ENCODE measurements at regions not wholly inside any gene's neighbourhood (a gene's known extent, or its start where the extent isn't known, plus 50 kb on each side); places are given as distances from the start of the nearest gene placed in this dataset.
"Not testable (repeated sequence)": the region's sequence is repeated elsewhere in the genome, so short reads cannot be mapped to it uniquely, and the experiment has no call there.

GRCh38 chr7:97234494-97234893 is 117.0 kb downstream of the SDHAF3 start:
- FAIRE-seq; DNase-seq (ENCODE audit: insufficient read length): not testable (repeated sequence)

GRCh38 chr7:97246317-97246716 is 128.8 kb downstream of the SDHAF3 start:
- FAIRE-seq (no peak), DNase-seq (ENCODE audit: insufficient read length) (no peak)
- TF ChIP-seq POLR2AphosphoS5 (IDR thresholded peaks at IDR 0.05; ENCODE audit: low read depth, low read length), result no peak
- no peak for TF ChIP-seq POLR2A (IDR thresholded peaks at IDR 0.05; ENCODE audit: low read depth, low read length)
- no peak for TF ChIP-seq TAF1 (IDR thresholded peaks at IDR 0.05; ENCODE audit: borderline replicate concordance, low read depth, low read length)

GRCh38 chr7:97258187-97258586 is 140.7 kb downstream of the SDHAF3 start:
- not testable (repeated sequence) for FAIRE-seq; DNase-seq (ENCODE audit: insufficient read length)

- TF ChIP-seq POLR2AphosphoS5 (IDR thresholded peaks at IDR 0.05; ENCODE audit: low read depth, low read length), result no peak
- no peak for TF ChIP-seq TAF1 (IDR thresholded peaks at IDR 0.05; ENCODE audit: borderline replicate concordance, low read depth, low read length)
- no peak for TF ChIP-seq POLR2A (IDR thresholded peaks at IDR 0.05; ENCODE audit: low read depth, low read length)
- FAIRE-seq (no peak), DNase-seq (ENCODE audit: insufficient read length) (no peak)
These were observed 152.2 kb downstream of the SDHAF3 start for GRCh38 chr7:97269741-97270140.

GRCh38 chr7:97270280-97270679 is 152.8 kb downstream of the SDHAF3 start:
- no peak for DNase-seq (ENCODE audit: insufficient read length)
- no peak for FAIRE-seq
- no peak for TF ChIP-seq POLR2AphosphoS5 (IDR thresholded peaks at IDR 0.05; ENCODE audit: low read depth, low read length)
- no peak for TF ChIP-seq TAF1 (IDR thresholded peaks at IDR 0.05; ENCODE audit: borderline replicate concordance, low read depth, low read length)
- no peak for TF ChIP-seq POLR2A (IDR thresholded peaks at IDR 0.05; ENCODE audit: low read depth, low read length)

- DNase-seq (ENCODE audit: insufficient read length) (no peak), FAIRE-seq (no peak)
- no peak for TF ChIP-seq TAF1 (IDR thresholded peaks at IDR 0.05; ENCODE audit: borderline replicate concordance, low read depth, low read length)
- TF ChIP-seq POLR2AphosphoS5 (IDR thresholded peaks at IDR 0.05; ENCODE audit: low read depth, low read length), result no peak
- TF ChIP-seq POLR2A (IDR thresholded peaks at IDR 0.05; ENCODE audit: low read depth, low read length), result no peak
These were observed 154.1 kb downstream of the SDHAF3 start for GRCh38 chr7:97271619-97272018.

GRCh38 chr7:97272237-97272975 is 154.9 kb downstream of the SDHAF3 start:
- TF ChIP-seq POLR2AphosphoS5 (IDR thresholded peaks at IDR 0.05; ENCODE audit: low read depth, low read length), result no peak
- FAIRE-seq, result peak; percentile 9
- peak; percentile 11 for DNase-seq (ENCODE audit: insufficient read length)

- TF ChIP-seq TAF1 (IDR thresholded peaks at IDR 0.05; ENCODE audit: borderline replicate concordance, low read depth, low read length) (no peak), POLR2A (IDR thresholded peaks at IDR 0.05; ENCODE audit: low read depth, low read length) (no peak), POLR2AphosphoS5 (IDR thresholded peaks at IDR 0.05; ENCODE audit: low read depth, low read length) (no peak)
- DNase-seq (ENCODE audit: insufficient read length) (no peak), FAIRE-seq (no peak)
These were observed 158.0 kb downstream of the SDHAF3 start for GRCh38 chr7:97275475-97275874.

- no peak for FAIRE-seq
- TF ChIP-seq POLR2A (IDR thresholded peaks at IDR 0.05; ENCODE audit: low read depth, low read length) (no peak), POLR2AphosphoS5 (IDR thresholded peaks at IDR 0.05; ENCODE audit: low read depth, low read length) (no peak), TAF1 (IDR thresholded peaks at IDR 0.05; ENCODE audit: borderline replicate concordance, low read depth, low read length) (no peak)
- DNase-seq (ENCODE audit: insufficient read length), result no peak
These were observed 163.5 kb downstream of the SDHAF3 start for GRCh38 chr7:97280950-97281349.

- TF ChIP-seq POLR2AphosphoS5 (IDR thresholded peaks at IDR 0.05; ENCODE audit: low read depth, low read length) (no peak), TAF1 (IDR thresholded peaks at IDR 0.05; ENCODE audit: borderline replicate concordance, low read depth, low read length) (no peak), POLR2A (IDR thresholded peaks at IDR 0.05; ENCODE audit: low read depth, low read length) (no peak)
- FAIRE-seq (no peak), DNase-seq (ENCODE audit: insufficient read length) (no peak)
These were observed 167.8 kb downstream of the SDHAF3 start for GRCh38 chr7:97285348-97285747.

- DNase-seq (ENCODE audit: insufficient read length) (no peak), FAIRE-seq (no peak)
- TF ChIP-seq POLR2AphosphoS5 (IDR thresholded peaks at IDR 0.05; ENCODE audit: low read depth, low read length) (no peak), POLR2A (IDR thresholded peaks at IDR 0.05; ENCODE audit: low read depth, low read length) (no peak), TAF1 (IDR thresholded peaks at IDR 0.05; ENCODE audit: borderline replicate concordance, low read depth, low read length) (no peak)
These were observed 175.5 kb downstream of the SDHAF3 start for GRCh38 chr7:97293031-97293430.

- no peak for FAIRE-seq
- TF ChIP-seq POLR2A (IDR thresholded peaks at IDR 0.05; ENCODE audit: low read depth, low read length) (no peak), TAF1 (IDR thresholded peaks at IDR 0.05; ENCODE audit: borderline replicate concordance, low read depth, low read length) (no peak), POLR2AphosphoS5 (IDR thresholded peaks at IDR 0.05; ENCODE audit: low read depth, low read length) (no peak)
These were observed 181.1 kb downstream of the SDHAF3 start for GRCh38 chr7:97298561-97298960.

GRCh38 chr7:97305589-97305988 is 188.1 kb downstream of the SDHAF3 start:
- TF ChIP-seq POLR2A (IDR thresholded peaks at IDR 0.05; ENCODE audit: low read depth, low read length) (no peak), POLR2AphosphoS5 (IDR thresholded peaks at IDR 0.05; ENCODE audit: low read depth, low read length) (no peak), TAF1 (IDR thresholded peaks at IDR 0.05; ENCODE audit: borderline replicate concordance, low read depth, low read length) (no peak)
- no peak for DNase-seq (ENCODE audit: insufficient read length)
- FAIRE-seq, result no peak

More at GRCh38 chr7:97298561-97298960, 181.1 kb downstream of the SDHAF3 start:
- no peak for DNase-seq (ENCODE audit: insufficient read length)

Data from GM12892 (cell line).